ENCODE measurements at regions not wholly inside any gene's neighbourhood (a gene's known extent, or its start where the extent isn't known, plus 50 kb on each side); places are given as distances from the start of the nearest gene placed in this dataset.

GRCh38 chr4:33323393-33323792 lies 2603.2 kb downstream of the PCDH7 start:
- no peak for TF ChIP-seq EP300 (IDR thresholded peaks at IDR 0.05)
- TF ChIP-seq ELK1 (IDR thresholded peaks at IDR 0.05; ENCODE audit: low read depth, low read length), result no peak
- no peak for TF ChIP-seq ZFP36 (IDR thresholded peaks at IDR 0.05; ENCODE audit: borderline replicate concordance, partially characterized antibody)
- no peak for TF ChIP-seq CTCF (IDR thresholded peaks at IDR 0.05)
- TF ChIP-seq CBX2 (IDR thresholded peaks at IDR 0.05; ENCODE audit: borderline replicate concordance, low read depth), result no peak
- no peak for TF ChIP-seq ESRRA (IDR thresholded peaks at IDR 0.05; ENCODE audit: borderline replicate concordance, low read length)
- TF ChIP-seq REST (IDR thresholded peaks at IDR 0.05), result no peak
- TF ChIP-seq FOXS1 (CRISPR knock-in tag; IDR thresholded peaks at IDR 0.05), result no peak
